NOMO-1 treated with DMSO at 0.1 percent for 48 hours (cell line): ENCODE measurements at regions not wholly inside any gene's neighbourhood (a gene's known extent, or its start where the extent isn't known, plus 50 kb on each side); places are given as distances from the start of the nearest gene placed in this dataset.
A peak's percentile ranks its signal among the peaks of the same experiment; 100 is the strongest.

ENCODE experiments used
- DNase-seq: peaks from one replicate; lab custom pipeline; 2025; ENCODE audit not compliant: unreplicated experiment; lab: John Stamatoyannopoulos, UW

DNA sequence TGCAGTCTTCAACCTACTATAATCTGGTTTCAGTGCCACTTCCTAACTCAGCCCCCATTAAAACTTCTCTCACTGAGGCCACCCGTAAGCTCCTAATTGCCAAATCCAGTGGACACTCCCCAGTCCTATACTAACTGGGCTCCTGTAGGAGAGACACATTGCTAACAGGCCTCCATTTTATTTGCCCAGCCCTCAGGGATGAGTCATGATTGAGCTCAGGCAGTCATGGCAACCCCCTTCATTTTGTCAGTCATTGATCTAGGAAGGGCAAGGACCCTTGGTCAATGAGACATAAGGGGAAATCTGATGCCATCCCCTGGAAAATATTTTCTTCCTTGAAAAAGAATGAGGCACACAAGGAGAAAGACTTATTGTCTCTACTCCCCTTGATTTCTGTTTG lies 70.1 kb upstream of the HIF1A start:
- no peak for DNase-seq

- no peak for DNase-seq
Observed at GRCh38 chr14:61627612-61628011, 67.7 kb upstream of the HIF1A start.

DNA sequence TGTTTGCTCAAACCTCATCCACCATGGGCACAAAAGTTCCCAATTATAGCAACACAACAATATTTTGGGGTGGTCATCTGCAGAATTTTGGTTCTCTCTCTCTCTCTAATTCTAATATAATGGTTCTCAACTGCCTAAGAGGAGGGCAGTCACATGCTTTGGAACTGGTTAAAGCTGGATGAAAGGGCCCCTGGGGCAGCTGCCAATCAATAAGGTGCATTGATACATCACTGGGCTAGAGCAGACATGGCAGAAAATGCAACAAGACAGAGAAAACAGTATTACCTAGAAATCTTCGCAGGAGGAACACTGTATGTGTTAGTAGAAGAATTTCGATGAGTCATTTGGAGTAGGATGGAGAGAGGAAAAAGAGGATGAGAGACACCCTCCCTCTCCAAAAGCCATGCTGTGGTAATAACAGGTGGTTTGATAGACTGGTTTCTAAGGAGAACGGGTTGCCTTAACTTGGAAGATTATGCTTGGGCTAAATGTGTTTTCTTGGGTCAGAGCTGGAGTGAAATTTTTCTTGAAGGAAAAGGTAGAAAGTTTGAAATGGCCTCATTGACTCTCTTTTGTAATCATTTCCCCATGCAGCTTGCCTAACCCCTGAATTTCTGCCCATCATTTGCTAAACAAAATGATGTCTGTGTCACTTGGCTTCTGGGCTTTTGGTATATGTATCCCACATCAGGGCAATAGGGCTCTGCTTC lies 67.1 kb upstream of the HIF1A start:
- no peak for DNase-seq

DNA sequence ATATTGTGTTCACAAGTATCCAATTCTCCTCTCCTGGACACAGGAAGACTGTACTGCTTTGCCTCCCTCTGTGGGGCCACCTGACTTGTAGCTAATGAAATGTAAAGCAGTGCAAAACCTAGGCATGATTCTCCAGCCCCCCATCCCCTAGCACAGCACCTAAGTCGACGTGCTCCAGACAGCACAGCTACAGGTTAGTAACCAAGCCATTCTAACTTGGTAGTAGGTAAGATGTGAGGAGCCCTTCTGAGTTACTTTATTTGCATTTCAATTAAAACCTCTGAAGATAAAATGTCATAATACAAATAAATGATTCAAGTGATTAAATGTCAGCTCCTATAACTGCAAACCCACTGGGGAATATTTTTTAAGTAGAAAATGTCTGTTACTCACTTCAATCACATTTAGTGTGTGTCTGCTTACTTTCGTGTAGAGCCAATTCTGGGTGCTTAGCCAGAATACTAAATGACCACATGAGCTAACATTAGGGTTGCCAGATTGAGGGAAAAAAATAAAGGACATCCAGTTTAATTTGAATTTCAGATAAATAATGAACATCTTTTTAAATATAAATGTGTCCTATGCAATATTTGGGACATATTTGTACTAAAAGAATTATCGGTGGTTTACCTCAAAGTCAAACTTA lies 64.8 kb upstream of the HIF1A start:
- no peak for DNase-seq

DNA sequence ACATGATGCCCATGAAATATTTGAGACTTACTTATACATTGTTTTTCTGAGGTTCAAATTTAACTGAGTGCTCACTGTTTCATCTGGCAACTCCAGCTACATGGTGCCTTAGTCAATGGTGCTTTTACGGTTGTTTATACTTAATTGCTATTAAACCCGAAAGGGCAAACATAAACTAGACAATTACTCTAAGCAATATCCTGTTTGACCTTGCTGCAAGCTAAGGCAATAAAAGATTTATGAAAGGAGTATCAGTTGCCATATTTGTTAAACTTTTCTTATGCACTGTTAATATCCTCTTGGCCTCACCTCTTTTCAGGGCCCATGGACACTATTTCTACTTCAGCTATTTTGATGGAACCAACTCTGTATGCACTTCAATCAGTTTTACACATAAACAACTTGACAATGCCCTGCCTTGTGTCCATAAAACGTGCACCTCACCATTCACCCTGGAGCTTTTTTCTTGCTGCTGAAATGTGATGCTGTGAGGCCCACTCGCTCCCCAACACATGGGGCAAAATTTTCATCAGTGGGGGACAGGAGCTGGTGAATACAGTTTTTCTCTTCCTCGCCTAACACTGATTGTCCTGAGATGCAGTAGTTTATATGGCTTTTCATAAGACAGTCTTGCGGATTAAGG lies 64.1 kb upstream of the HIF1A start:
- no peak for DNase-seq

GRCh38 chr14:61632401-61632800 lies 62.9 kb upstream of the HIF1A start:
- no peak for DNase-seq

- DNase-seq: no peak
Observed at GRCh38 chr14:61632807-61633206, 62.5 kb upstream of the HIF1A start.

- DNase-seq: no peak
Observed at GRCh38 chr14:61636291-61636690, 59.0 kb upstream of the HIF1A start.

GRCh38 chr14:61636779-61637178 lies 58.5 kb upstream of the HIF1A start:
- peak; percentile 88 for DNase-seq

GRCh38 chr14:61638595-61639387 lies 56.5 kb upstream of the HIF1A start:
- no peak for DNase-seq

GRCh38 chr14:61640158-61641136 lies 54.9 kb upstream of the HIF1A start:
- DNase-seq: no peak

DNA sequence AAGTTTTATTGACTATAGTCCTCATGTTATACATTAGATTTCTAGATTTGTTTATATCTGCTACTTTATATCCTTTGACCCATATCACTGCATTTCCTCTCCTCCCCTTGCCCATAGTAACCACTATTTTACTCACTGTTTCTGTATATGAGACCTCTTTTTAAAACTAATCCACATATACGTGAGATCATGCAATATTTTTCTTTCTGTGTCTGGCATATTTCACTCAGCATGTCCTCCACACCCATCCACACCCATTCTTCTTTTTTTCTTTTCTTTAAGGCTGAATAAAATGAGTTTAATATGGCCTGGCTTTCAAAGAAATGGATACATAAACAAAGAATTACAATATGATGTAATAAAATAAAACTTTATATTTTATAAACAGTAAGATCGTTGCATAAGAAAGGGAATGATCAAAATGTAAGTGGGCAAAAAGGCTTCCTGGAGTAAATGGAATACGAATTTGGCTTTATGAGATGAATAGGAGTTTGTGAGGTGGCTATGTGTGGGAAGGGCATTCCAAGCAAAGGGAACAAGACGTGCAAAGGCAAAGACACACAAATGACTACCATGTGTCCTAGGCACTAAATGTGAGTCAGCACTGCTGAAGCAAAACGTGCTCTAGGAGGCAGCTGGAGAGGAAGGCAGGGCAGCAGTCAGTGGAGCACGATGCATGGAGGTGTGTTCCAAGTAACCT lies 53.2 kb upstream of the HIF1A start:
- no peak for DNase-seq

GRCh38 chr14:61642614-61642982 lies 52.7 kb upstream of the HIF1A start:
- no peak for DNase-seq

- DNase-seq: no peak
Observed at GRCh38 chr14:61643555-61643954, 51.8 kb upstream of the HIF1A start.

GRCh38 chr14:61644175-61644574 lies 51.1 kb upstream of the HIF1A start:
- DNase-seq: peak; percentile 46

DNA sequence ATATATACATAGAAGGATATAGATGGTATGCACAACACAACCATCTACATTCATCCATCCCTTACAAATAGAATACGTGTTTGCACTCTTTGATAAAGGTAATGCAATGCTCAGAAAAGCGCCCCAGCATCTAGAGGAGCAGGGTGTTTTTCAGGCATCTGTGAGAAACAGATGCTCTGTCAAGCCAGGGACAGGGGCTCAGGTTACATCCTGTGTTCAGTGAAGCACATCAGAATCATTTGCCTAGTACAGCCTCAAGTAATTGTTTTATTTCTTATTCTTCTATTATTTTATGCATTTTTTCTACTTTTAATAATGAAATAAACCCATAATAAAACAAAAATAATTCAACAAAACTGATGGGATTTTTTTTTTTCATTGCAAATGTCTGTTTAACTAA lies 50.5 kb upstream of the HIF1A start:
- no peak for DNase-seq

DNA sequence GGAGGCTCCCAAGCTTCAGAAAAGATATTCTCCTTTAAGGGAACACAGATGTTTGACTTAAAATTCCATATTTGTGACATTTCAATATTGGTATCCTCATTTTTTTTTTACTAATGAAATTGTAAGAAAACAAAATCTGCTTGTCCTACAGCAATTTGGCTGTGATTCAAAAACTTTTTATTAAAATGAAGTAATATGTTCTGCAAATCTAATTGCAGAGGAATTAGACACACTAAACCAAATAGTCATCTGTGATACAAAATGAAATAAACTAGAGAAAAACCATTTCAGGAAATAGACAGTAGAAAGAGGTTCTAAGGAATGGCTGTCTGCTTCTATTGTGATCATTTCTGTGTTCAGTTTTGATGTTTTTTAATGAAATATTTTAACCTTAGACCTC lies 50.1 kb upstream of the HIF1A start:
- no peak for DNase-seq
